Testis (tissue), 2 donors: ENCODE measurements at regions not wholly inside any gene's neighbourhood (a gene's known extent, or its start where the extent isn't known, plus 50 kb on each side); places are given as distances from the start of the nearest gene placed in this dataset.

Experiments used
- DNase-seq: peaks from one replicate; pipeline ENCODE4 v3.0.0-alpha.2; 2019
- H3K27ac ChIP-seq, 2 donors: fragments of 200-600 bp; sonication (generic); one replicate each; pipeline ENCODE4 v1.5.1; 2019
- H3K27me3 ChIP-seq: fragments of 200-600 bp; sonication (generic); one replicate; pipeline ENCODE4 v1.5.1; 2019
- H3K36me3 ChIP-seq: fragments of 200-600 bp; sonication (generic); one replicate; pipeline ENCODE4 v1.5.1; 2017; ENCODE audit warnings: low read depth; ENCODE audit errors: missing control alignments
- H3K4me1 ChIP-seq: fragments of 200-600 bp; sonication (generic); one replicate; pipeline ENCODE4 v1.5.1; 2019
- H3K4me3 ChIP-seq, 2 donors: fragments of 200-600 bp; sonication (generic); one replicate each; pipeline ENCODE4 v1.5.1; 2017 to 2019
- H3K9me3 ChIP-seq: fragments of 200-600 bp; sonication (generic); one replicate; pipeline ENCODE4 v1.5.1; 2017
- POLR2A ChIP-seq: fragments of 450-650 bp; IDR thresholded peaks from one replicate; pipeline ENCODE4 v1.6.1; 2017; ENCODE audit warnings: antibody characterized with exemption, mild to moderate bottlenecking, moderate library complexity
- WGBS, 2 donors: methylation state at CpG; one replicate each; pipeline ENCODE4 v1.1.5; 2018; 5-methylcytosine and 5-hydroxymethylcytosine counted together
- intact Hi-C: fragments of 100-400 bp; cut with DNase I; formaldehyde crosslinking; loops from one replicate; pipeline ENCODE4 v1.15.1; 2023; ENCODE audit warnings: low total_unique reads
- TF ChIP-seq, protein P1 (sequence below), 3 experiments: fragments of 450-650 bp in 2 of 3; fragments of 200-600 bp in 1 of 3; sonication (generic) in 1 of 3; IDR thresholded peaks; one replicate each; pipeline ENCODE4 v1.5.1; 2016 to 2019; ENCODE audit warnings: antibody characterized with exemption in 3 of 3, mild to moderate bottlenecking in 2 of 3, moderate library complexity in 1 of 3

DNA sequence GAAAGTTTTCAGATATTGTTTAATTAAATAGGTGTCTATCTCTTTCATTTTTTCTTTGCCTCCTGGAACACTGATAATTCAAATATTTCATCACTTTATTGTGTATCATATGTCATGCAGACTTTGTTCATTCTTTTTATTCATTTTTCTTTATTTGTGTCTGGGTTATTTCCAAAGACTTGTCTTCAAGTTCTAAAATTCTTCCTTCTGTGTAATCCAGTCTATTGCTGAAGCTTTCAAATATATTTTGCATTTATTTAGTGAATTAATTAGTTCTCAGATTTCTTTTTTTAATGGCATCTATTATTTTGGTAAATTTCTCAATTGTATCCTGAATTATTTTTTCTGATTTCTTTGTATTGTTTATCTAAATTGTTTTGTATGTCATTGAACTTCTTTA is 70.1 kb downstream of the ZNF330 start:
- TF ChIP-seq, protein P1, sequence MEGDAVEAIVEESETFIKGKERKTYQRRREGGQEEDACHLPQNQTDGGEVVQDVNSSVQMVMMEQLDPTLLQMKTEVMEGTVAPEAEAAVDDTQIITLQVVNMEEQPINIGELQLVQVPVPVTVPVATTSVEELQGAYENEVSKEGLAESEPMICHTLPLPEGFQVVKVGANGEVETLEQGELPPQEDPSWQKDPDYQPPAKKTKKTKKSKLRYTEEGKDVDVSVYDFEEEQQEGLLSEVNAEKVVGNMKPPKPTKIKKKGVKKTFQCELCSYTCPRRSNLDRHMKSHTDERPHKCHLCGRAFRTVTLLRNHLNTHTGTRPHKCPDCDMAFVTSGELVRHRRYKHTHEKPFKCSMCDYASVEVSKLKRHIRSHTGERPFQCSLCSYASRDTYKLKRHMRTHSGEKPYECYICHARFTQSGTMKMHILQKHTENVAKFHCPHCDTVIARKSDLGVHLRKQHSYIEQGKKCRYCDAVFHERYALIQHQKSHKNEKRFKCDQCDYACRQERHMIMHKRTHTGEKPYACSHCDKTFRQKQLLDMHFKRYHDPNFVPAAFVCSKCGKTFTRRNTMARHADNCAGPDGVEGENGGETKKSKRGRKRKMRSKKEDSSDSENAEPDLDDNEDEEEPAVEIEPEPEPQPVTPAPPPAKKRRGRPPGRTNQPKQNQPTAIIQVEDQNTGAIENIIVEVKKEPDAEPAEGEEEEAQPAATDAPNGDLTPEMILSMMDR (IDR thresholded peaks at IDR 0.05) = no peak
- TF ChIP-seq POLR2A = no peak
- H3K9me3 ChIP-seq = peaks cover 2% of the 10 kb centered on the region
- no peaks in the 10 kb centered on the region for H3K36me3 ChIP-seq
- no peak overlapping the region for H3K4me3 ChIP-seq
- no peak for DNase-seq
- no peaks in the 10 kb centered on the region for H3K4me1 ChIP-seq
- no peak overlapping the region for H3K27ac ChIP-seq
- intact Hi-C loops = no loop called here
- no peaks in the 10 kb centered on the region for H3K27me3 ChIP-seq

DNA sequence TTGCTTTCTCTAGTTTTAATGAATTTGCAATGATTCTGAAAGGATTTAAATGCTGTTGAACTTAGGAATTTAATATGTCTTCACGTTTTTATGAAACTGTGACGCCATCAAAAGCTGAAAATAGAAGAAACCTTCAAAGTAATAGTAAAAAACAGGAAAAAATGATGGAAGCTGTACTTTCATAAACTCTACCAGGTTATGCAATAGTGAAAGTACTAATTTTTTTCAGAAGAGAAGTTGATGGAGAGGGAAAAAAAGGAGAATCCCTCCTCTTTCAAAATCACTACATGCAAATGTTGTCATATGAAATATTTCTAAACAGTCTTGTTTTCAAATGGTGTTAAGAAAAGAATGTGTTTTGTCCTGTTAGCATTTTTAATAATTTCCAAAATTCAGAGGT is 73.6 kb downstream of the ZNF330 start:
- no peaks in the 10 kb centered on the region for H3K36me3 ChIP-seq
- no peaks in the 10 kb centered on the region for H3K9me3 ChIP-seq
- TF ChIP-seq POLR2A = no peak
- TF ChIP-seq, protein P1 (IDR thresholded peaks at IDR 0.05) = no peak
- H3K4me1 ChIP-seq = no peaks in the 10 kb centered on the region
- H3K27ac ChIP-seq = no peak overlapping the region
- no peak for DNase-seq
- intact Hi-C loops = no loop called here
- H3K4me3 ChIP-seq = no peak overlapping the region
- 83 to 85% methylated on average over 2 of the region's 2 CpGs for WGBS, 2 donors
- no peaks in the 10 kb centered on the region for H3K27me3 ChIP-seq

DNA sequence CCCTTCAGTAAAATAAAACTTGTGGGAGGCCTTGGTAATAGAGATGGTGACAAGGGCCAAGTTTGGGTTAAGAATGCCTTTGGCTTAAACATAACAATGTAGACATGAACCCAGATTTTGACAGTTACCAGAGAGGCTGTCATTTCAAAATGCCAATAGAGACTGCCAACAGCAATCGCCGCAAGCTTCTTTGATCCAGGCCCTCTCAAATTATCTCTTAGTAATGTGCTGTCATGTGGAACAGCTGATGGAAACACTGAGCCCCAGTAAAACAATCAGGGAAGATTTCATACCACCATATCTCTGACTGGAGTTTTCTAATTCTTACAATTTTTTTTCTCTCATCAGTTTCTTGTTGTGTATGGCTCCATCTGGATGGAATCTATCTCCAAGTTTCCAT is 80.5 kb downstream of the ZNF330 start:
- Histone ChIP-seq H3K4me3 (no peak overlapping the region), H3K4me1 (no peaks in the 10 kb centered on the region), H3K36me3 (no peaks in the 10 kb centered on the region), H3K27me3 (no peaks in the 10 kb centered on the region), H3K9me3 (no peaks in the 10 kb centered on the region), H3K27ac (no peak overlapping the region)
- WGBS, 2 donors = 93 to 96% methylated on average over 2 of the region's 2 CpGs
- TF ChIP-seq POLR2A = no peak
- TF ChIP-seq, protein P1 (IDR thresholded peaks at IDR 0.05) = no peak
- DNase-seq = no peak
- intact Hi-C loops = no loop called here

DNA sequence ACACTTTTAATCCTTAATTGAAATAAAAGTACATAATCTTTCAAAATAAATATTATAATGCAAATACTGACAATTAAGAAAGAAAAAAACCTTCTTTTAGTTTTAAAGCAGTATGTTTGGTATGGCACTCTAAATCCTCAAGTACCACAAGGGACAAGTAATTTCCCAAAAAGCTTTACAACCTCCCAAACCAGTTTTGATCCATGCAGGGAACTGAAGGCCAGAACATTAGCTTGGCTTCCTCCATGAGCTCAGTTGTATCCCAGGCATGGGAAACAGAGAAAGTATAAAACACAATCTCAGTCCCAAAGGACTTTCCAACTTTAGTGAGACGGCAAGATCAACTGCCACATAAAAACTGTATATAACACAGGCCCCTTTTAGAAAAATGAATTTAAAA is 82.2 kb downstream of the ZNF330 start:
- Histone ChIP-seq H3K4me1 (no peaks in the 10 kb centered on the region), H3K27ac (no peak overlapping the region), H3K36me3 (no peaks in the 10 kb centered on the region), H3K4me3 (no peak overlapping the region), H3K9me3 (no peaks in the 10 kb centered on the region), H3K27me3 (no peaks in the 10 kb centered on the region)
- WGBS, 2 donors = 71 to 74% methylated on average over 1 of the region's 1 CpG
- intact Hi-C loops = no loop called here
- no peak for DNase-seq
- TF ChIP-seq, protein P1 (IDR thresholded peaks at IDR 0.05) = no peak
- TF ChIP-seq POLR2A = no peak

DNA sequence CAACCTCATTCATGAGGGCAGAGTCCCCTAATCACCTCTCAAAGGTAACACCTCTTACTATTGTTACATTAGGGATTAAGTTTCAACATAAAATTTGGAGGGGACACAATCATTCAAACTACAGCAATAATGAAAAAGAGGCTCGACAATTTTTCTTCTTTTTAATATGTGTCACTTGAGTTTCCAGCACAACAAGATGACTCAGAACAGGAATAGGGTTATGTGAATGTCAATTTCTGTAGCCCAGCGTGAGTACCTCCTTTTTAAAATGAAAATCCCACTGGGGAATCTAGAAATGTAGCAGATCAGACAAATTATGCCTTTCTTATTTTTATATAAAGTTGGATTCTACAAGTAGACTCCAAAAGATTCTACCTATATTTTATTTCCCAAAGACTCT is 83.7 kb downstream of the ZNF330 start:
- DNase-seq = no peak
- no peak for TF ChIP-seq POLR2A
- TF ChIP-seq, protein P1 (IDR thresholded peaks at IDR 0.05) = no peak
- Histone ChIP-seq H3K27me3 (no peaks in the 10 kb centered on the region), H3K4me3 (no peak overlapping the region), H3K36me3 (no peaks in the 10 kb centered on the region), H3K9me3 (no peaks in the 10 kb centered on the region), H3K27ac (no peak overlapping the region), H3K4me1 (no peaks in the 10 kb centered on the region)
- intact Hi-C loops = no loop called here
- WGBS, 2 donors = 83 to 91% methylated on average over 2 of the region's 2 CpGs
